Esophagus squamous epithelium (tissue), 4 donors: ENCODE measurements at regions not wholly inside any gene's neighbourhood (a gene's known extent, or its start where the extent isn't known, plus 50 kb on each side); places are given as distances from the start of the nearest gene placed in this dataset.
A peak's percentile ranks its signal among the peaks of the same experiment; 100 is the strongest.

Experiments used
- POLR2A ChIP-seq, 4 donors: fragments of 450-650 bp; IDR thresholded peaks; one replicate each; pipeline ENCODE4 v1.6.1; 2017; ENCODE audit warnings: antibody characterized with exemption in 4 of 4, mild to moderate bottlenecking in 4 of 4, moderate library complexity in 3 of 4
- TF ChIP-seq, protein P1 (sequence below), 6 experiments: fragments of 450-650 bp in 4 of 6; fragments of 200-600 bp in 2 of 6; sonication (generic) in 2 of 6; IDR thresholded peaks; one replicate each; pipeline ENCODE4 v1.5.1; 2016 to 2019; ENCODE audit warnings: antibody characterized with exemption in 6 of 6, mild to moderate bottlenecking in 4 of 6, moderate library complexity in 4 of 6

DNA sequence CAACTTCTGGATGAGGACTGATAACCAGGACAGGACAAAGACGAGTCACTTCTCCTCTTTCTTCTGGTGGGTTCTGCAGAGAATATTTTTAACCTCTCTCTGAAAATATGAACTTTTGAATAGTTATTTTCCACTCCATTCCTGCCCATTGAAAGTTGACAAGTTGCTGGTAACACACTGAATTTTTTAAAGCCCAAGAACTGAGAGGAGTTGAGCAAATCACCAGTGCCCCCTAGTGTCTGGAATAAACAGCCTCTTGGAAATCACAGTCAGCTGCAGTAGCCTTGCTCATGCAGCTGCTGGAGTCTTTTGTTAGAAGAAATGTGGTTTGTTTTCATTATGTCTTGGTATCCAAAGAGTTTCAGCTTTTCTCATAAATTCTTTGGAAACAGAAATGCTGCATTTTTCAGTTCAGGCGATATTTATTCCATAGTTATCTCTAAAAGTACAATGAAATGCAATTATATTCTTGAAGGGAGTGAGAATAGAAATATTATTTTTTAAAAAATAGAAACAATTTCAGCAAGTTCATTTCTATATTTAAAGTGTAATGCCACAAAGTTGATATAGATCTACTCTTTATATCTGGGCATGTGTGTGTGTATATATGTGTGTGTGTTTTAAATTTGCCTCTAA, 741.0 kb upstream of the CBLB start:
- TF ChIP-seq, protein P1, sequence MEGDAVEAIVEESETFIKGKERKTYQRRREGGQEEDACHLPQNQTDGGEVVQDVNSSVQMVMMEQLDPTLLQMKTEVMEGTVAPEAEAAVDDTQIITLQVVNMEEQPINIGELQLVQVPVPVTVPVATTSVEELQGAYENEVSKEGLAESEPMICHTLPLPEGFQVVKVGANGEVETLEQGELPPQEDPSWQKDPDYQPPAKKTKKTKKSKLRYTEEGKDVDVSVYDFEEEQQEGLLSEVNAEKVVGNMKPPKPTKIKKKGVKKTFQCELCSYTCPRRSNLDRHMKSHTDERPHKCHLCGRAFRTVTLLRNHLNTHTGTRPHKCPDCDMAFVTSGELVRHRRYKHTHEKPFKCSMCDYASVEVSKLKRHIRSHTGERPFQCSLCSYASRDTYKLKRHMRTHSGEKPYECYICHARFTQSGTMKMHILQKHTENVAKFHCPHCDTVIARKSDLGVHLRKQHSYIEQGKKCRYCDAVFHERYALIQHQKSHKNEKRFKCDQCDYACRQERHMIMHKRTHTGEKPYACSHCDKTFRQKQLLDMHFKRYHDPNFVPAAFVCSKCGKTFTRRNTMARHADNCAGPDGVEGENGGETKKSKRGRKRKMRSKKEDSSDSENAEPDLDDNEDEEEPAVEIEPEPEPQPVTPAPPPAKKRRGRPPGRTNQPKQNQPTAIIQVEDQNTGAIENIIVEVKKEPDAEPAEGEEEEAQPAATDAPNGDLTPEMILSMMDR (IDR thresholded peaks at IDR 0.05), result peak; percentile 69 to 90 (median 88)
- TF ChIP-seq POLR2A (IDR thresholded peaks at IDR 0.05), result no peak
